Raji (cell line): ENCODE measurements at regions not wholly inside any gene's neighbourhood (a gene's known extent, or its start where the extent isn't known, plus 50 kb on each side); places are given as distances from the start of the nearest gene placed in this dataset.

ENCODE experiments used
- POLR2A ChIP-seq: IDR thresholded peaks from 2 replicates; pipeline ENCODE4 v1.6.1; 2011; ENCODE audit warnings: low read depth, low read length, control low read depth; ENCODE audit not compliant: insufficient read depth

DNA sequence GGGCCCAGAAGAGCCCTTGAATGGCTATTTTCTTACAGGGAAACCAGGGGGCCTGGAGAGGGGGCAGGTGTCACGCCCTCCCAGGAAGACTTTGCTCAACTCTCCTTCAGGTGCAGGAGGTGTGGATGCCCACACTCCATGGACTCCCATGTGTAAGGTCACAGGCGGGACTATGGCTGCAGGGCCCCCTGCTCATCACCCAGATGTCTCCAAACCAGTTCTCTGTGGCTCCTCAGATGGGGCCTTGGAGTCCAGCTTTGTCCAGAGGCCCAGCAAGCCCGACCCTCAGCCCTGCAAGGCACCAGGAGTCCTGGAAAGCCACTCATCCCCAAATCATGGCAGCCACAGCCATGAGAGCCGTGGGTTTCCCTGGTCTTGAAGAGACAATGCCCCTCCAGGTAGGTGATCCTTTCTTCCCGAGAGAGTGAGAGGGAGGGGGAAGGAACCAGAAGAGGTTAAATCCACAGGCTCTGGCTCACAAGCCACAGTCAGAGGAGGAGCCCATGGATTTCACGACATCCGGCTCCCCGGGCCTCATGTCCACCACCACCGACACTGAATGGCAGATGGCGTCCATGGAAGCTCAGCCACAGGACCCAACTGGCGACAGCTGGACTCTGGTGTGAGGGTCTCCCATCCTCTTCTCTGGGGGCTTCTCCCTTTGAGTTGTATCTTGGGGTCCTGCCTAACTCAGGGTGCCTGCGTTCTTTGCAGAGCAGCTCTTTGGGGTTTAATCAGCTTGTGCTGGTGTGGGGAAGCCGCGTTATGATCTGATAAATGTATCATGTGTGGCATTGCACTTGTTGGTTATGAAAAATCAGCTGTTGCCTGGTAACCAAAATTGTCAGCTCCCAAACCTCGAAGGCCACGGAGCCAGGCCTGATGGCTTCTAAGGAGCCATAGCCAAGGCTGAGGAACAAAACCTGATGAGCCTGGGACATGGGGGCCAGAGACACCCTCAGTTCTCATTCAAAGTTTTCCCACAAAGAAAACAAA is 620.4 kb downstream of the BRD1 start:
- TF ChIP-seq POLR2A, result no peak

DNA sequence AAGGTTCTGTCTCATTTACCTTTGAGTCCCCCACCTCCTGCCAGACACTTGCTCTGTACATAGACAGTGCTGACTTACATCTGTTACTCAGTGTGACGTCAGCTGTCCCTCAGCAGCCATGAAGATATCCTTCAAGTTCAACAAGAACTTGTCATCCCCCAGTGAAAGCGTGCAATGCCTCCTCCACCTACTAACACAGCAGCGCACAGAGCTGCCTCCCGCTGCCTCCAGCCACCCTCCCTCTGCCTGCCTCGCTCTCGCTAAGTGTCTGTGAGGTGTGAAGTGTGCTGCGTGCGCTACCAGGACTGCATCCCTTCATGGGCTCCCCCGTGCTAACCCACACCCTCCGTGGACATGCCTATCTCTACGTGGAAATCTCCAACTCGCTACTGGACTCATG is 621.4 kb downstream of the BRD1 start:
- no peak for TF ChIP-seq POLR2A

DNA sequence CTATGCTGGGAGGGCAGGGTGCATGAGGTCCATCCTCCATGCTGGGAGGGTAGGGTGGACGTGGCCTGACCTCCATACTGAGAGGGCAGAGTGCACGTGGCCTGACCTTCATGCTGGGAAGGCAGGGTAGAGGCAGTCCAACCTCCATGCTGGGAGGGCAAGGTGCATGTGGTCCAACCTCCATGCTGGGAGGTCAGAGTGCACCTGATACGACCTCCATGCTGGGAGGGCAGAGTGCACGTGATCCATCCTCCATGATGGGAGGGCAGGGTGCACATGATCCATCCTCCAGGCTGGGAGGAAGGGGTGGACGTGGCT is 622.2 kb downstream of the BRD1 start:
- no peak for TF ChIP-seq POLR2A

DNA sequence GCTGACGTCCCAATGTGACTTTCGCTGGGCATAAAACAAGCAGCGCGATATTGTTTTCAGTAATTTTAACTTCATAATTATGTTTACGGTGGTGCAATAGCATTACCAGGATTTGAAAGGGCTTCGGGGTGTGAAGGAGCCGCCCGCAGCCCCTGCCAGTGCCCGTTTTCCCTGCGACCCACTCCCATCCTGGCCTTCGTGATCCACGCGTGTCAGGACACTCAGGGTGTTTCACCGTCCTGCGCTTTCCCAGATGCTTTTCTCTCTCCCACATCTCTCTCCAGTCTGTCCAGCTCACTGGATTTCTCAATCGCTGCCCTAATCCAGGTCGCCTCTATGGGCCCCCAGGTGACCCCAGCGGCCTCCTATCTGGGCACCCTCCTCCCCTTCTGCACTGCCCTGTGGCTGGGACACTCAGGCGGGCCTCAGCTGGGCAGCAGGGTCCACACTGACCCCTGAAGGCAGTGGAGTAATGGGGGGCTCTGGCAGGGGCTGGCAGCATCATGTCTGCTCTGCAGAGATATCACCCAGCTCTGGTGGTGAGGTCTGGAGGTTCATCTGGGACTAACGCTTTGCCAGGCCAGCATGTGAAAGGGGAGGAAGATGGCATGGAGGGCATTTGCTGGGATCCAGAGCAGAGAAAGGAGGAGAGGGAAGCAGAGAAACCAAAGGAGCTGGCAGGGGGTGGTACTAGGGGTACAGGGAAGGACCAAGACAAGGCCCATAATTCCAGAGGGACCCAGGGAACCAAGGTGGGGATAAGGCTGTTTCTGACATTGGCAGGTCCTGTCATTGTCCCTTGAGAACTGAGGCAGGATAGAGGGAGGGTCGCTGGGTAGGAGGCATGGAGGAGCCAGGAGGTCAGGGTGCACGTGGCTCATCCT is 622.8 kb downstream of the BRD1 start:
- TF ChIP-seq POLR2A, result no peak

DNA sequence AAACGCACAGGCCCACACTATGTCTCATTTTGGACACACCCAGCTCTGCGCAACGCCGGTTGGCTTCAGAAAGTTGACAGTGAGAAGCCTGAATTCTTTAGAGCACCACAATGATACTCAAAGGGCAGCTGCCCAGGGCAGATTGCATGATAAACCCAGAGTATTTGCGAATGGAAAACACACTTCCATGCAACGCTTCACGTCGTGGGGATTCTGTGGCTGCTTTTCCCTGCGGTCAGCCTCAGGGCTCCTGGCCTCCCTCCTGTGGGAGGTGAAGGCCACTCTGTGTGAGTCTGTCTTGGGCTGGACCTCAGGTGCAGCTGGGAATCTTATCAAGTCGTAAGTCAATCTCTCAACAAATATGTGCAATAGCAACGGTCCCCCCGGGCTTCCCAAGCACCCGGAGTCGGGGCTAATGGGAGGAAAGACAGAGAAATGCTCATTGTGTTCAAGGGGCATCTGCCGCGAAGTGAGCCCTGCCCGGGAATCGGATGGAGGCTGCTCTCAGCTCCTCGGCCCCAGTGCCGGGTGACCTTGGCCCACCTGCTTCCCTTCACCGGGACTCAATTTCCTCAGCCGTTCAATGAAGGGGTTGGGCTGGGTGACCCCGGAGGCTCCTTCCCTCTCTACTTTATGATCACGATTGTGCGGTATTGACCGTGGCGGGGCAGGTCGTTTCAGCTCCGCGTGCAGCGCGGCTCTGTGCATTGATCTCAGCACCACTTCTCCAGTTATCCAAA is 623.6 kb downstream of the BRD1 start:
- no peak for TF ChIP-seq POLR2A

DNA sequence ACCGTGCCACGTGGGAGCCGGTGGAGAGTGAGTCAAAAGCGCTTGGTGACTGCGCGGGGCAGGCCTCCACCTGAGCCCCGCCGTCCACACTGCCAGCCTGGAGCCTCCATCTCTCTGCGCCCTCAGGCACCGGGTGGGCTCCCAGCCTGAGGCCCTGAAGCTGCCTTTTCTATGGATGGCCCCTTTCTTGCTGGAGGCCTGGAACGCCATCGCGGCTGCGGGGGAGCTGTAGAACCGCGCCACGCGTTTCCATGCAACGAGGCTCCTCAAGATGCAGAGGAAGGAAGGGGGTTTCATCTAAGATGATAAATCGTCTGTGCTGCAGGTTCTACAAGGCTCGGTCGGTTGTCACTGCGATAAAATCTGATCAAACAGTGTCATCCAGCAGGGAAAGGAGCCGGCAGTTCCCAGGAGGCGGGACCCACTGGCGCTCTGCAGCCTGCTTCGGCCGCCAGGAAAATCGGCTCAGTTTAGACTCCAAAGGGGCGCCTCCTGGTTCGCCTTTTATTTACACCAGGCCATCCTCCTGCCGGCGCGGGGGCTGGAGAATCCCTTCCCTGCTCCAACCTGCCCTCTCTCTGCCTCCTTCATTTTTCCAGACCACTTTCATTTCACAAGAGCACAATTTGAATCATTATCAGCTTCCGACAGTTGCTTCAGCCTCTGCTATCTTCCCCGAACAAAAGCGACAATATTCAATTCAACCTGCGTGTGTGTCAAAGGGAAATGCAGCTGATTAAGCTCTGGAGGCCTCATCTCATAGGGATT is 624.4 kb downstream of the BRD1 start:
- TF ChIP-seq POLR2A, result no peak

DNA sequence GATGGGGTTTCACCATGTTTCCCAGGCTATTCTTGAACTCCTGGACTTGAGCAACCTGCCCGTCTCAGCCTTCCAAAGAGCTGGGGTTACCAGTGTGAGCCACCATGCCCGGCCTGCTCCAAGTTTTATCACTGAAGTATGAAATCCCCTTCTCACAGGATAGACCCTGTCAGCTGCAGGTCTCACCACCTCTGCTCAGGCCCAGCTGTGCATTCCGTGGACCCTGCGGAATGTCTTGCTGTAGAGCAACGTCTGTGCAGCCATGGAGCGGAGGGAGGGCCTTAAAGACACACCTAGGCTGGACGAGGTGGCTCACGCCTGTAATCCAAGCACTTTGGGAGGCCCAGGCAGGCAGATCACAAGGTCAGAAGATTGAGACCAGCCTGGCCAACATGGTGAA is 625.4 kb downstream of the BRD1 start:
- TF ChIP-seq POLR2A, result no peak

DNA sequence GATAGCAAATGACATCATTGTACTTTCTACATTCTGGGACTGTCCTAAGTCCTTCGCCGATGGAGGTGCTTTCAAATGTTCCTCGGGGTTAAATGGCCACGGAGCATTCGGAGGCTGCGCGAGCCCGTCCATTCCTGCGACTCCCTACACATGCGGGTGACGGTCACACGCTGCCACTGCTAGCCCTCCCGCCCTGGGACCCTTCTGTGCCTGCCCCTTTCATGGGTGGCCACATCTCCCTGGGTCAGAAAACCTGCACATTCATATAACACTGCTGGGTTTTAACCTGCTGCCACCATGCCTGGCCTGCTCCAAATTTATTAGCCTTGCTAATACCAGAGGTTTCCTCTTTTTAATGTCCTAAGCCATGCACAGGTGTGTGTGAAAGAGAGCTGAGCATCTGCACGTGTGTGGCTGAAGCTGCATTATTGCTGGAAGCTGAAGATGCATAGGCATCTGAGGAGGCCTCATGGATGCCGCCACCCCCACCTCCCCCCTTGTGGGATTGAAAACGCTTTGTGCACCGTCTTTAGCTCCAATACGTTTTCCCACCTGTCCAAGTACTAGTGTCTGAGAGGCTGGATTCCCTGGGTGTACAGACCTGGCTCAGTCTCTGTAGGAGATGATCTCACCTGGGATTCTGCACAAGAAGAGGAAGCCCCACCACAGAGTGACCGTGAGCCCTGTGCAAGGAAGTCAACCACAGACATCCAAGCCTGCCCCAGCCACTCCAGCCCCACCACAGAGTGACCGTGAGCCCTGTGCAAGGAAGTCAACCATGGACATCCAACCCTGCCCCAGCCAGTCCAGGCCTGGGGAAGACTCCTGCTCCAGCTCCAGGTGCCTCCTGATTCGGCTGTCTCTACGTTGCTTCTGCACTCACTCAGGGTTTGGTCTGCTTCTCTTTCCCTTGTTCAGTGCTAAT is 626.4 kb downstream of the BRD1 start:
- no peak for TF ChIP-seq POLR2A

DNA sequence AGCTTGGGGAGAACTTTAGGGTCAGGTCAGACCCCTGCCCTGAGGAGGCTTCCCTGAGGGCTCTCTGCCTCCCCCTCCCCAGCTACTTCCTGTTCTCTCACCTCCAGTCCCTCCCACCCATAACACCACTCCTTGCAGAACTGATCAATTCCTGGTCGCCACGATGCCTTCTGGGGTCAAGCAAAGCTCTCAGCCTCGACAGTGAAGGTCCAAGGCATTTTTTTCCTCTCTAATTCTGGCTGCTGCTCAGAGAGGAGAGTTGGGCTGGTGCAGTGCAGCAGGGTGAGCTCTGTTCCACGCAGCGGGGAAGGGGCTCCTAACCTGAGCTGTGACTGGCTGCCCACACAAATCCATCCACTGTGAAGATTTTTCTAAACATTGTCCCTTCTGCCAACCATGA is 628.4 kb downstream of the BRD1 start:
- no peak for TF ChIP-seq POLR2A

DNA sequence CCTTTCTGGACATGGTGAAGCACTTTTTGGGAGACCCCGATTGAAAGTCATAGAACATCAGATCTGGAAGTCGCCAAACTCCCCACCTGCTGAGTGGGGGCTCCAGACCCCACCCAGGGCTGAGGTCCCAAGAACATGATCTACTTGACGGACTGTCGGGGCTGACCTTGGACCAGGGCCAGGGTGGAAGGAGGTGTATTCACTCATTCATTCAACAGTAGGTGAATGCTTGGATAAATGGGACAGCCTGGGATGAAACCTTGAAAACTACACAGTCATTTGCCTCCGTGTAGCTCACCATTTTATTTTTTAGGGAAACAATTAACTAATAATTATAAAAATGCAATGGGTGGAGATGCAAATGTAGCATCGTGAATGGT is 629.0 kb downstream of the BRD1 start:
- TF ChIP-seq POLR2A, result no peak

DNA sequence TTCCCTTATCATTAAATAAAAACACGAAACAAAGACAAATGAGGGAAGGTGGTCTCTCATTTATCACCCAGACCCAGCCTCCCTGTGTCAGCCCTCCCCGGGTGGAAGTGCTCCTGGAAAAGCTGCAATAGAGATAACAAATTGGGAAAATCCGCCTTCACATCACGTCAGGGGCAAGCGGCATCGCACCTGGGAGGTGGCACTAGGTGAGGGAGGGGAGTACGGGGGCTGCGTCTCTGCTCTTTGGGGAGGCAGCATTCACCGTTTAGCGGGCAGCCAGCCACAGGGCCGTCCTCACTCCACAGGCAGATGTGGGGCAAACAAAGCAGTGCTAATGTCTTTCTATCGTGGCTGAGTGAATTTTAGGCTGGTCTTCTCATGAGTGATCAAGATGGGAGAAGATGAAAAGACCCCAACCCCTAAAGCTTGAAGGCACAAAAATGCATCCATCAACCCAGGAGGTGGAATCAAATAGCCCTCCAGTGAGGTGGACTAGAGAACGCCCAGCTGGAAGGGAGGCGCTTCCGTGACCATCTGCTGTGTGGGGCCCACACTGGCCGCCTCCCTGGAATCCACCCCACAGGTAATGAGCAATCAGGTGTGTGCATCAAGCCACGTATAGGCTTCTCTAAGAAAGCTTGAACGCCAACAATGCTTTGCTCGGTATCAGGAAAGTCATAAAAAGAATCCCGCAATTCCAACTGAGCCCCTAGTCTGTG is 629.5 kb downstream of the BRD1 start:
- no peak for TF ChIP-seq POLR2A

DNA sequence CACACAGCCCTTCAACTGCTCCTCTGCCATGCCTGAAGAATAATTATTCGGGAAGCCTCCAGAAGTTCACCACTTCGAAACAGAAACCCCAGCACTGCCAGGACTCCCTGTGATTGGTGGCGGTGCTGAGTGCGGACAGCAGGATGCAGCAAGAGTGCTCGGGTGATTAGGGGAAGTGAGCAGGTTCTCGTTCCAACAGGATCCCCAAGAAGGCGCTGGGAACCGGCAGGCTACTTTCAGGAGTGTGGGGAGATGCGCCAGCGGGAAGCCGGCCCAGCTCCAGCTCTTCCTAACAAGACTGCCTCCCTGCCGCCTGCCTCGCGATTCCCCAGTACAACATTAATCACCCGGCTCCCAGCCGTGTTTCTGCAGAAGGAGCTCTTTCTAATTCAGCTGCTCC is 630.2 kb downstream of the BRD1 start:
- TF ChIP-seq POLR2A, result no peak

DNA sequence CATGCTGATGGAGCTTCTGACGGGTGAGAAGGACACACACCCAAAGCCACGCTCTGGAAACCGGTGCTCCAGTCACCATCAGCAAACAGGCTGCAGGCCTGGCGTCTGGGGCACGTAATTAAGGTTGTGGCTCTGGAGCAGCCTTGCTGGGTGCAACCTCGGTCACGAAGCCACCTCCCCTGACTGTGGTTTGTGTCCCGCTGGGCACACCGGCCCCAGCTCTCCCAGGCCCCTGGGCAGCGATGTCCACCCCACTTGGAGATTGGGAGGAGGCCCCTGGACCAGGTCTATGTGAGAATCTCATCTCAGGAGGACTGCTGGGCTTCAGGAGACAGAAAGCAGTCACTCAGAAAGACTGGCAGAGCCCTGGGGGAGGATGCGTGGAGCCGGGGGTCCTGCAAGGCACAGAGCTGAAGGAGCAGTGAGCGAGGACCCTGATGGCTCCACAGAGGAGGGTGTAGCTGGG is 631.6 kb downstream of the BRD1 start:
- no peak for TF ChIP-seq POLR2A
